ENCODE measurements at regions not wholly inside any gene's neighbourhood (a gene's known extent, or its start where the extent isn't known, plus 50 kb on each side); places are given as distances from the start of the nearest gene placed in this dataset.

GRCh38 chr14:43022094-43022800 lies 1415.6 kb downstream of the LRFN5 start:
- TF ChIP-seq CTCF (conservative IDR thresholded peaks at IDR 0.05; ENCODE audit: low read depth, low read length) (no peak), EZH2 (IDR thresholded peaks at IDR 0.05; ENCODE audit: borderline replicate concordance, low read depth, low read length, poor library complexity, severe bottlenecking) (no peak)
- intact Hi-C loops (cut with micrococcal nuclease; ENCODE audit: unreplicated experiment): no loop called here

GRCh38 chr14:43019826-43020225 lies 1413.2 kb downstream of the LRFN5 start:
- TF ChIP-seq CTCF (conservative IDR thresholded peaks at IDR 0.05; ENCODE audit: low read depth, low read length) (no peak), EZH2 (IDR thresholded peaks at IDR 0.05; ENCODE audit: borderline replicate concordance, low read depth, low read length, poor library complexity, severe bottlenecking) (no peak)
- Histone ChIP-seq H3K4me1 (ENCODE audit: insufficient read depth, low read length, poor library complexity, severe bottlenecking) (peaks cover 2% of the 10 kb centered on the region), H3K4me3 (ENCODE audit: low read depth, low read length, poor library complexity, severe bottlenecking) (no peak overlapping the region), H3K9me3 (ENCODE audit: low read depth, low read length, poor library complexity, severe bottlenecking) (no peaks in the 10 kb centered on the region), H3K27me3 (replicated peaks; ENCODE audit: insufficient read depth, low read depth, low read length, poor library complexity) (no peaks in the 10 kb centered on the region), H3K36me3 (ENCODE audit: insufficient read depth, low read length, poor library complexity, severe bottlenecking) (no peaks in the 10 kb centered on the region), H3K27ac (ENCODE audit: low read depth, low read length, poor library complexity, severe bottlenecking) (no peak overlapping the region)
- intact Hi-C loops (cut with micrococcal nuclease; ENCODE audit: unreplicated experiment): loop anchor here (10.0 kb wide), 1 partner anchor 795 kb away; no protein-coding TSS in a partner anchor
- BruUV-seq (replicated peaks): no TSS peak
- ChIA-PET POLR2A (ENCODE audit: low non-redundant PET) (no interaction called here), CTCF (no interaction called here)
- DNase-seq (ENCODE audit: low spot score): peak; percentile 82

More at GRCh38 chr14:43022094-43022800, 1415.6 kb downstream of the LRFN5 start:
- ChIA-PET POLR2A (ENCODE audit: low non-redundant PET) (no interaction called here), CTCF (interaction anchor here (0.9 kb wide), 1 partner anchor 797 kb away, joined by 3 read pairs; no protein-coding TSS in a partner anchor)
- Histone ChIP-seq H3K27ac (ENCODE audit: low read depth, low read length, poor library complexity, severe bottlenecking) (no peak overlapping the region), H3K27me3 (replicated peaks; ENCODE audit: insufficient read depth, low read depth, low read length, poor library complexity) (no peaks in the 10 kb centered on the region), H3K4me3 (ENCODE audit: low read depth, low read length, poor library complexity, severe bottlenecking) (no peak overlapping the region), H3K9me3 (ENCODE audit: low read depth, low read length, poor library complexity, severe bottlenecking) (no peaks in the 10 kb centered on the region), H3K4me1 (ENCODE audit: insufficient read depth, low read length, poor library complexity, severe bottlenecking) (peaks cover 2% of the 10 kb centered on the region), H3K36me3 (ENCODE audit: insufficient read depth, low read length, poor library complexity, severe bottlenecking) (no peaks in the 10 kb centered on the region)
- peak; percentile 9 for DNase-seq (ENCODE audit: low spot score)
- BruUV-seq (replicated peaks): no TSS peak

GRCh38 chr14:43014338-43014737 lies 1407.7 kb downstream of the LRFN5 start:
- Histone ChIP-seq H3K36me3 (ENCODE audit: insufficient read depth, low read length, poor library complexity, severe bottlenecking) (no peaks in the 10 kb centered on the region), H3K4me3 (ENCODE audit: low read depth, low read length, poor library complexity, severe bottlenecking) (no peak overlapping the region), H3K27me3 (replicated peaks; ENCODE audit: insufficient read depth, low read depth, low read length, poor library complexity) (no peaks in the 10 kb centered on the region), H3K4me1 (ENCODE audit: insufficient read depth, low read length, poor library complexity, severe bottlenecking) (no peaks in the 10 kb centered on the region), H3K9me3 (ENCODE audit: low read depth, low read length, poor library complexity, severe bottlenecking) (no peaks in the 10 kb centered on the region), H3K27ac (ENCODE audit: low read depth, low read length, poor library complexity, severe bottlenecking) (no peak overlapping the region)
- POLR2A ChIA-PET (ENCODE audit: low non-redundant PET): no interaction called here
- TF ChIP-seq CTCF (conservative IDR thresholded peaks at IDR 0.05; ENCODE audit: low read depth, low read length) (no peak), EZH2 (IDR thresholded peaks at IDR 0.05; ENCODE audit: borderline replicate concordance, low read depth, low read length, poor library complexity, severe bottlenecking) (no peak)
- DNase-seq (ENCODE audit: low spot score): no peak
- intact Hi-C loops (cut with micrococcal nuclease; ENCODE audit: unreplicated experiment): loop anchor here (10.0 kb wide), 1 partner anchor 790 kb away; no protein-coding TSS in a partner anchor
- CTCF ChIA-PET: no interaction called here
- BruUV-seq (replicated peaks): no TSS peak
